GM12892 (cell line): ENCODE measurements at regions not wholly inside any gene's neighbourhood (a gene's known extent, or its start where the extent isn't known, plus 50 kb on each side); places are given as distances from the start of the nearest gene placed in this dataset.

Source experiments
- POLR2A ChIP-seq: IDR thresholded peaks from 2 replicates; pipeline ENCODE4 v1.6.1; 2011; ENCODE audit warnings: low read depth, low read length, control low read depth
- POLR2AphosphoS5 ChIP-seq: IDR thresholded peaks from 2 replicates; pipeline ENCODE4 v1.6.1; 2011; ENCODE audit warnings: low read depth, low read length, control low read depth
- TAF1 ChIP-seq: IDR thresholded peaks from 2 replicates; pipeline ENCODE4 v1.6.1; 2011; ENCODE audit warnings: low read depth, mild to moderate bottlenecking, control low read depth, low read length, borderline replicate concordance

DNA sequence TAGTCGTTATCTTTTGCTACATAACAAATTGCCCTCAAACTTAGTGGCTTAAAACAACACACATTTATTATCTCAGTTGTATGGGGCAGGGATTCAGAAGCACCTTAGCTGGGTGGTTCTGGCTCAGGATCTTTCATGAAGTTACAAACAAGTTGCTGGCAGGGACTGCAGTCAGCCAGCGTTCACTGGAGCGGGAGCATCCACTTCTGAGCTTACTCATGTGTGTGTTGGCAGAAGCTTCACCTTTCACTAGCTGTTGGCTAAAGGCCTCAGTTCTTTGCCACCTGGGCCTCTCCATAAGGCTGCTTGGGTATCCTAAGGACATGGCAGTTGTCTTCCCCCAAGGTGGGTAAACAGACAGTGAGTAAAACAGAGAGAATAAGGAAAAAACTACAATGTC, 365.7 kb downstream of the RPS29 start:
- TF ChIP-seq TAF1 (no peak), POLR2A (no peak), POLR2AphosphoS5 (no peak)
